ENCODE measurements at regions not wholly inside any gene's neighbourhood (a gene's known extent, or its start where the extent isn't known, plus 50 kb on each side); places are given as distances from the start of the nearest gene placed in this dataset.

DNA sequence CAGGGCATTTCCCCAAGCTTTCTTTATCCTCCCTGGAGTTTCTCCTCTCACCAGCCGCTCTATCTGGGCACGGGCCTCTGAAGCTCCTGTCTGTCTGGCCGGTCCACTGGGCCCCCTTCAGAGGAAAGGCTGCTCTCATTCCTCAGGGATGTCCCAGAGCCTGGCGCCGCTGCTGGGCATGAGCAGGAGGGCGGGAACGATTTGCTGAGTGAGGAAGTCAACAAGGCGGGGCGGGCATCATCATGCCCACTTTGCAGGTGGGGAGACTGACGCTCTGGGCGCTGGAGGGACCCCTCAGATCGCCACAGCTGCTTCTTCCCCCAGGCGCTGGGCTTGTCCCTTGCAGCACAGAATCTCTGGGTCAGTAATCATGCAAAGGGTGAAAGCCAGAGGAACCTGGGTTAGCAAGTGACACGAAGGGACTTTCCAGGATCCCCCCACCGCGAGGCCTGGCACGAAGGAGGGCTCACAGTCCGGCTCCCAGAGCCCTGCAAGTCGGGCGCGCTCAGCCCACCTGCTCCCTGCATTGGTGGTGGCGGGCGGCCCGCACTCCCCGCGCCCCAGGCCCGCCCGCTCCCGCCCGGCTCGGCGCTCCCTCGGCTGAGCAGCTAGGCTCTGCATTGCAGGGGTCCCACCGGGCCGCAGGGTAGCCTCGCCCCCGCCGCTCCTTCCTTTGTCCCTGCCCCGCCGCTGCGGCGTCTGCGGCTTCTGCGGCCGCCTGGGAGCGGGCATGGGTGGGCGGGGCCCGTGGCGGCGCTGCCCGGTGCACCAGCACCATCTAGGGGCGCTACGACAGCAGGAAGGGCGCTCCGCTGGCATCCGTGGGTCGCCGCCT lies 157.8 kb downstream of the CYRIA start:
- no peak for DNase-seq (ENCODE audit: low read depth)

DNA sequence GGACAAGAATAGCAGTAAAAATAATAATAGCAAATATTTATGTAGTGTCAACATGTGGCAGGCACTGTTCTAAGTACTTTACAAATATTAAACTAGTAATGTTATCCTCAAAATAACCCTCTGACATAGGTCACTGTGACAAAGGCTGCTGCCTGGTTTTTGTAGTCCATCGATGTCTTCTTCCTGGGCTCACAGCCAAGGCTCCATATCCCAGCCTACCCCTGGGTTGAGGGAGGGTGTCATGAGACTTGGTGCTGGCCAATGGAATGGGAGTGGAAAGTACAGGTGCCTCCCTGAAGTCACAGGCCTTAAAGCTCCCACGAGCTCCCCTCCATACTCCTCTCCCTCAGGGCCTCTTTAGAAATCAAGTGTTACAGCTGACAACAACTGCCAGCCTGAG lies 159.3 kb downstream of the CYRIA start:
- DNase-seq (ENCODE audit: low read depth): no peak

- DNase-seq (ENCODE audit: low read depth): no peak
These were observed 168.9 kb downstream of the CYRIA start for GRCh38 chr2:16496426-16497388.

GRCh38 chr2:16495509-16496208 lies 170.0 kb downstream of the CYRIA start:
- DNase-seq (ENCODE audit: low read depth): no peak

- DNase-seq (ENCODE audit: low read depth): no peak
These were observed 170.7 kb downstream of the CYRIA start for GRCh38 chr2:16494836-16495508.

GRCh38 chr2:16493788-16494187 lies 171.8 kb downstream of the CYRIA start:
- no peak for DNase-seq (ENCODE audit: low read depth)

DNA sequence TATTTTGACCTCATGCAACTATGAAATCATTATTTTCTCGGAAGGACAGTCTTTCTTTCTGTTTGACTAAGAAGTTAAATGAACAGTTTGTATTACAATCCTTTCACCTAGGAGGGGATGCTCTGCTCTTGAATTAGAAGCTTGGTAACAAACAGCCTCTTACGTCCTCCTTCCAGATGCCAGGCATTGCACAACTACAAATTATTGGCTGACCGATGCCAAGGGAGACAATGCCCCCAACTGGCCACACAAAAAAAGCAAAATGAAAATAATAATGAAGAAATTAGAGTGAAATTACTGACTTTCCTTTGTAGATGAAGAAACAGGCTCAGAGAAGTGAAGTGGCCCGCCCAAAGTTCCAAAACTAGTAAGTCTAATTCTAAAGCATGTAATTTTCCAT lies 177.9 kb downstream of the CYRIA start:
- DNase-seq (ENCODE audit: low read depth): peak; percentile 17

GRCh38 chr2:16485251-16485650 lies 180.4 kb downstream of the CYRIA start:
- no peak for DNase-seq (ENCODE audit: low read depth)

DNA sequence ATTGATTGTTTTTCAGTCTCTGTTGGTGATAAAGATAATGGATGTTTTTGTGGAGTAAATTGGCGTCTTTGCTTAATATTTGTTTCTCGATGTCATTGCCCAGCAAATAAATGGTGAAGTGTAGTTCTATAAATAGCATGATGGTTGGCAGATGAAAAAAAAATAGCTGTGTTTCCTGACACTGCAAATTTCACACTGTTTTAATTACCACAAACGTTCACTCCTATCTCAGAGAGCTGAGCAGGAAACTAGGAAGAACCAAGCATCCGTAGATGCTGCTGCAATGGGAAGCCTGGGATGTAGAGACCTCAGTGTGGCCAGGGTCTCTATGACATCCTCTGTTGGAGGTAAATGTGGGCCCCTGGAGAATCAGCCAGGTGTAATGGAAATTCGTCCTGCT lies 183.2 kb downstream of the CYRIA start:
- DNase-seq (ENCODE audit: low read depth): no peak

DNA sequence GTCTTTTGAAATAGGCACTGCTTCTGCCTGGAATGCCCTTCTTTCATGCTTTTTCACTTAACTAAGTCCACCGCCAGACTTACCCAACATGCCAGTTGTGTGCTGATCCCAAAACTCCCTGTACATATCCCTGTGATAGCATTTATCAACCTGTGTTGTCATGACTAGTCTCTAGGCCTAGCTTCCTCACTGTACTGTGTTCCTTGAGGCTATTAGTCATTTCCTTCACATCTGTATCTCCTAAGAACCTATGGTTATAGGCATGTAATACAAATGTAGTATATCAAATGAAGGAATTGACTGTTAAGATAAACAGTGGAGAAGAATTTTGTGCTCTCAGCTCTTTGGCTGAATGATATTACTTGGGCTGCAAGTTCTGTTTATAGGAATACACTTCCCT lies 184.3 kb downstream of the CYRIA start:
- DNase-seq (ENCODE audit: low read depth): no peak

- DNase-seq (ENCODE audit: low read depth): no peak
These were observed 185.9 kb downstream of the CYRIA start for GRCh38 chr2:16479721-16480120.

DNA sequence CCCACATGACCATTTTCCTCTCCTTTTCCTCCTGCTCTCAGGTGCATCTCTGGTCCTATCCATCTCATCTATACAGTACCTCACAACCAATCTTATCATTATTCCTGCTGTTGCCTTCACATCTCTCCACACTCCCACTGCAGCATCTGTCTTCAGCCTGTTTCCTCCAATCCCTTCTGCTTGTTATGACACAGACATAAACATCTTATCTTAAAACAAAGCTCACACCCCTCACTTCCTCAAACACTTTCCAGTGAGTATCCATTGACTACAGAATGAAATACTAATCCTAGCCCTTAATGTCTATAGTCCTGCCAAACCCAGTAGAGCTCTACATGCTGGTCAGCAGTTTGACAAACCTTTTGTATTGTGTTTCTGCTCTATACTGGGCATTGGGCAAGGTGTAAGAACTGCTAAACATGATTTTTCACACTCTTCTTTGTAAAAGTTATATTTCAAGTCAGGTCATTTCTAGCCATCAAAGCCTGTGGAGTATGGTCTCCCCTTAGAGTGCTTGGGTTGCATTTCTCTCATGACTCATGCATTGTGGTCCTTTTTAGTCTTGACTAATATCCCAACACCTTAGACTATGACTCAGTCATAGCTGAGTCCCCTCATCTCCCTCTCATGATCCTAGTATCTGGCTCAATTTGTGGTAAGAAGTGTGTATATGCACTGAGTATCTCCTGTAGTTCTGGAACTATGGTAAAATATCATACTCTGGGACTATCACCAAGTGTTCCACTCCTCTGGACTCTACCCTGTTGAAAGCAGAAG lies 187.0 kb downstream of the CYRIA start:
- peak; percentile 61 for DNase-seq (ENCODE audit: low read depth)

DNA sequence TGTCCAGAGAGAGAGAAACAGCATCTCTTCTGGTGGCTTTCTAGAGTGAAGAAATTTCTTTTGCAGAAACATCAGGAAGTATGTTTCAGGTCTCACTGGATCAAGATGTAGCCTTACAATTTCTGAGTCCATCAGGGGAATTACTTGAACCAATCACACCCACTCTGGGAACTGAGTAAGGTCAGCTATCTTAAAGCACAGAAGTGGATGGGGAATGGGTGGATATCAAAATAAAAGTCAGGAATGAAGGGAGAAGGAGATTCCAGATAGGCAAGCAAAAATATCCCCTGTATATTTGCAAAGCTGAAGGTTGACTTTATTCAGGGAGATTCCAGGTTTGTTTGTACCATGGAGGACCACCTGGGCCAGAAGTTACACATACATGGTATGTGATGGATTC lies 188.0 kb downstream of the CYRIA start:
- no peak for DNase-seq (ENCODE audit: low read depth)

- DNase-seq (ENCODE audit: low read depth): no peak
These were observed 188.8 kb downstream of the CYRIA start for GRCh38 chr2:16476866-16477265.

GRCh38 chr2:16475986-16476567 lies 189.6 kb downstream of the CYRIA start:
- DNase-seq (ENCODE audit: low read depth): no peak

DNA sequence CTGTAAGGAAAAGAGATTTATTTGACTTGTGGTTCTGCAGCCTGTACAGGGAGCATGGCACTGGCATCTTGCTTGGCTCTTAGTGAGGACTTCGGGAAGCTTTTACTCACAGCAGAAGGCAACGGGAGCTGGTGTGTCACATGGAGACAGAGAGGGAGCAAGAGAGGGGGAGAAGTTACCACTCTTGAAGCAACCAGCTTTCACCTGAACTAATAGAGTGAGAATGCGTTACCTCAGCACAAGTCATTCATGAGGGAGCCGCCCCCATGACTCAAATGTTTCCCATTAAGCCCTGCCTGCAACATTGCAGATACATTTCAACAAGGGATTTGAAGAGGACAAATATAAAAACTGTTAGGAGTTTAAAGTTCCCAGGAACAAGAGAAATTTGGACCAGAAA lies 190.0 kb downstream of the CYRIA start:
- peak; percentile 17 for DNase-seq (ENCODE audit: low read depth)

DNA sequence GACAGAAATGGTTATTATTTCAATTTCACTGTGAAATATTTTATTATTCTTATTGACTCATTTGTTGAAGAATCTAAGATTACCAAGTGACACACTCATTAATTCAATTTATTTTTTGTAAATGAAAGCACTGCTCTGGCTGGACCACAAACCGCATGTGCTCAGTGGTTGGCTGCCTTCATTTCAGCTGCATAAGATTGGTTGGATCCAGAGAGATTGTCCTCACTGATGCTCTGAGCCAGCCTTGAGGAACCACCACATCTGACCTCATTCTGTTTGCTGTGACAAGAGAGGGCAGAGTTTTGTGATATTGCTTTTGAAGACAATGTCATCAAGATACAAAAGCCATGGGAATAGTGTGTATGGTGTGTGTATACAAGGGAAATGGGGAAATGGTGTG lies 192.1 kb downstream of the CYRIA start:
- DNase-seq (ENCODE audit: low read depth): no peak

GRCh38 chr2:16470936-16471490 lies 194.6 kb downstream of the CYRIA start:
- DNase-seq (ENCODE audit: low read depth): no peak

DNA sequence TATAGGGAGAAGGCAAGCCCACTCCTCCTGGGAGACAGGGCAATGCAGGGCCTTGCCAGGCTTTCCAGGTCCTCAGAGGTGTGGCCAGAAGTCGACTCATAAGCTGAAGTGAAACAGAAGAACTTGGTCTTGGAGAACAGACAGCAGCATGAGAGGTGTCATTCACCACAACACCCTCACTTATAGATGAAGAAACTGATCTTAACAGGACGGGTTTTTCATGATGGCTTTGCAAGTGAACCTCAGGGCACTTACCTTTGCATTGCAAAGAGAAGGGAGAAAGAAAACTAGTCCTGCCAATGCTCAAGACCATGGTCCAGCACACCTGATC lies 198.8 kb downstream of the CYRIA start:
- DNase-seq (ENCODE audit: low read depth): no peak
